Suppressor macrophage treated with lipopolysaccharide for 4 hours (primary cell): ENCODE measurements at regions not wholly inside any gene's neighbourhood (a gene's known extent, or its start where the extent isn't known, plus 50 kb on each side); places are given as distances from the start of the nearest gene placed in this dataset.

Experiments used
- DNase-seq: peaks from one replicate; pipeline ENCODE4 v3.0.0-alpha.2; 2020

GRCh38 chr6:82068721-82069120 lies 178.8 kb downstream of the IBTK start:
- DNase-seq: no peak

GRCh38 chr6:82066991-82067411 lies 180.5 kb downstream of the IBTK start:
- DNase-seq: peak; percentile 69

- no peak for DNase-seq
These were observed 181.3 kb downstream of the IBTK start for GRCh38 chr6:82066196-82066595.

GRCh38 chr6:82063574-82063973 lies 184.0 kb downstream of the IBTK start:
- DNase-seq: no peak

GRCh38 chr6:82062219-82062618 lies 185.3 kb downstream of the IBTK start:
- DNase-seq: no peak

GRCh38 chr6:82057846-82058554 lies 189.5 kb downstream of the IBTK start:
- no peak for DNase-seq

GRCh38 chr6:82056567-82056966 lies 191.0 kb downstream of the IBTK start:
- no peak for DNase-seq

- DNase-seq: no peak
These were observed 201.4 kb downstream of the IBTK start for GRCh38 chr6:82045965-82046756.

- peak; percentile 46 for DNase-seq
These were observed 206.9 kb downstream of the IBTK start for GRCh38 chr6:82040405-82041221.

GRCh38 chr6:82038631-82039030 lies 208.9 kb downstream of the IBTK start:
- DNase-seq: no peak

- no peak for DNase-seq
These were observed 212.0 kb downstream of the IBTK start for GRCh38 chr6:82035526-82035925.

GRCh38 chr6:82033631-82034211 lies 213.8 kb downstream of the IBTK start:
- DNase-seq: no peak

GRCh38 chr6:82032444-82032843 lies 215.1 kb downstream of the IBTK start:
- DNase-seq: no peak

GRCh38 chr6:82030761-82031503 lies 216.6 kb downstream of the IBTK start:
- peak; percentile 34 for DNase-seq

GRCh38 chr6:82030301-82030700 lies 217.2 kb downstream of the IBTK start:
- DNase-seq: no peak

GRCh38 chr6:82025271-82025670 lies 222.3 kb downstream of the IBTK start:
- no peak for DNase-seq

- DNase-seq: no peak
These were observed 224.9 kb downstream of the IBTK start for GRCh38 chr6:82022614-82023129.

GRCh38 chr6:82017773-82018172 lies 229.8 kb downstream of the IBTK start:
- DNase-seq: no peak

GRCh38 chr6:82017288-82017687 lies 230.3 kb downstream of the IBTK start:
- peak; percentile 15 for DNase-seq

GRCh38 chr6:82015526-82015925 lies 232.0 kb downstream of the IBTK start:
- no peak for DNase-seq

- DNase-seq: peak; percentile 19
These were observed 232.5 kb downstream of the IBTK start for GRCh38 chr6:82015043-82015442.
